ENCODE measurements at regions not wholly inside any gene's neighbourhood (a gene's known extent, or its start where the extent isn't known, plus 50 kb on each side); places are given as distances from the start of the nearest gene placed in this dataset.

- no peaks in the 10 kb centered on the region for H3K79me2 ChIP-seq (ENCODE audit: insufficient read depth, low read length)
- 91% methylated on average over 4 of the region's 7 CpGs for WGBS (ENCODE audit: insufficient coverage)
- H2AFZ ChIP-seq (ENCODE audit: insufficient read depth, low read depth, low read length, poor library complexity, severe bottlenecking) = no peak overlapping the region
- H3K27me3 Mint-ChIP-seq (ENCODE audit: low read depth in 3 of 3) = peaks cover 2 to 3% (median 2%) of the 10 kb centered on the region in 3 donors
- TF ChIP-seq CTCF (IDR thresholded peaks at IDR 0.05) = no peak
- intact Hi-C loops (cut with micrococcal nuclease) = no loop called here
- peaks cover under 1 to 2% of the 10 kb centered on the region in 2 donors for H3K4me1 ChIP-seq (ENCODE audit: control insufficient read depth in 1 of 2, insufficient read depth in 2 of 2, low read length in 2 of 2)
- H3K36me3 ChIP-seq (replicated peaks in 1 of 2; ENCODE audit: control insufficient read depth in 1 of 2, insufficient read depth in 2 of 2, low read length in 2 of 2) = no peaks in the 10 kb centered on the region
- no peaks in the 10 kb centered on the region for H4K20me1 ChIP-seq (ENCODE audit: insufficient read depth, low read length)
- H3K9me3 ChIP-seq (replicated peaks in 1 of 2; ENCODE audit: control insufficient read depth in 1 of 2, insufficient read depth in 1 of 2, low read length in 2 of 2) = no peaks in the 10 kb centered on the region
- H3K4me1 Mint-ChIP-seq = peaks cover 3% of the 10 kb centered on the region
- H3K36me3 Mint-ChIP-seq = no peaks in the 10 kb centered on the region
- H3K9me3 Mint-ChIP-seq = no peaks in the 10 kb centered on the region
- no peak overlapping the region for H3K4me3 Mint-ChIP-seq
- no peak overlapping the region for H3K4me2 ChIP-seq (replicated peaks; ENCODE audit: extremely low read depth, low read length, poor library complexity, severe bottlenecking)
- no peak overlapping the region for H3K27ac ChIP-seq (ENCODE audit: low read depth in 1 of 2, low read length in 2 of 2)
- no peak overlapping the region for H3K27ac Mint-ChIP-seq
- DNase-seq = no peak
- H3K27me3 ChIP-seq (ENCODE audit: control insufficient read depth in 2 of 2, insufficient read depth in 2 of 2, low read length in 2 of 2) = no peaks in the 10 kb centered on the region
- H3K4me3 ChIP-seq (replicated peaks in 1 of 3; ENCODE audit: low read depth in 2 of 3, low read length in 3 of 3) = no peak overlapping the region
- no peak overlapping the region for H3K9ac ChIP-seq (ENCODE audit: insufficient read depth, low read length, poor library complexity, severe bottlenecking)
Measured at GRCh38 chr14:76941544-76941943, 87.0 kb downstream of the IRF2BPL start.

- H2AFZ ChIP-seq (ENCODE audit: insufficient read depth, low read depth, low read length, poor library complexity, severe bottlenecking) = no peak overlapping the region
- H3K4me1 ChIP-seq (ENCODE audit: control insufficient read depth in 1 of 2, insufficient read depth in 2 of 2, low read length in 2 of 2) = no peaks in the 10 kb centered on the region
- no peak overlapping the region for H3K9ac ChIP-seq (ENCODE audit: insufficient read depth, low read length, poor library complexity, severe bottlenecking)
- DNase-seq = no peak
- H3K27ac ChIP-seq (ENCODE audit: low read depth in 1 of 2, low read length in 2 of 2) = no peak overlapping the region
- H3K4me2 ChIP-seq (replicated peaks; ENCODE audit: extremely low read depth, low read length, poor library complexity, severe bottlenecking) = no peak overlapping the region
- Mint-ChIP-seq H3K36me3 (no peaks in the 10 kb centered on the region), H3K4me1 (peaks cover 2% of the 10 kb centered on the region), H3K27me3 (ENCODE audit: low read depth in 3 of 3) (peaks cover 0 to 3% (median under 1%) of the 10 kb centered on the region in 3 donors), H3K4me3 (no peak overlapping the region), H3K27ac (peak overlapping the region in 1 of 7 donors; percentile 82), H3K9me3 (no peaks in the 10 kb centered on the region)
- no peak for TF ChIP-seq CTCF (IDR thresholded peaks at IDR 0.05)
- no peaks in the 10 kb centered on the region for H3K79me2 ChIP-seq (ENCODE audit: insufficient read depth, low read length)
- no peaks in the 10 kb centered on the region for H4K20me1 ChIP-seq (ENCODE audit: insufficient read depth, low read length)
- H3K36me3 ChIP-seq (replicated peaks in 1 of 2; ENCODE audit: control insufficient read depth in 1 of 2, insufficient read depth in 2 of 2, low read length in 2 of 2) = no peaks in the 10 kb centered on the region
- H3K4me3 ChIP-seq (replicated peaks in 1 of 3; ENCODE audit: low read depth in 2 of 3, low read length in 3 of 3) = no peak overlapping the region
- 97% methylated on average over 6 of the region's 8 CpGs for WGBS (ENCODE audit: insufficient coverage)
- H3K27me3 ChIP-seq (ENCODE audit: control insufficient read depth in 2 of 2, insufficient read depth in 2 of 2, low read length in 2 of 2) = no peaks in the 10 kb centered on the region
- intact Hi-C loops (cut with micrococcal nuclease) = no loop called here
- no peaks in the 10 kb centered on the region for H3K9me3 ChIP-seq (replicated peaks in 1 of 2; ENCODE audit: control insufficient read depth in 1 of 2, insufficient read depth in 1 of 2, low read length in 2 of 2)
Measured at GRCh38 chr14:76940021-76940760, 88.3 kb downstream of the IRF2BPL start.
